Activated CD4-positive, alpha-beta memory T cell treated with anti-CD3 and anti-CD28 coated beads, Interleukin-2, amount 10 ng/mL, durations not matched to agents 7 days and 5 days (primary cell): ENCODE measurements at regions not wholly inside any gene's neighbourhood (a gene's known extent, or its start where the extent isn't known, plus 50 kb on each side); places are given as distances from the start of the nearest gene placed in this dataset.
A peak's percentile ranks its signal among the peaks of the same experiment; 100 is the strongest.

Source experiments
- CTCF ChIA-PET: fragments of 350-600 bp; sonication (Branson Sonifier 250); formaldehyde crosslinking; loops from one replicate; lab custom pipeline; 2021; ENCODE audit warnings: antibody characterized with exemption, inconsistent platforms; lab: Charles Lee
- POLR2A ChIA-PET: fragments of 350-600 bp; sonication (Branson Sonifier 250); formaldehyde crosslinking; loops from one replicate; lab custom pipeline; 2021; ENCODE audit warnings: antibody characterized with exemption; lab: Charles Lee
- DNase-seq: peaks from one replicate; pipeline ENCODE4 v3.0.0-alpha.2; 2020
- H3K27ac Mint-ChIP-seq: one replicate; pipeline ENCODE4 v1.8.0; 2021; ENCODE audit warnings: mild to moderate bottlenecking, mixed read lengths
- H3K27me3 Mint-ChIP-seq: one replicate; pipeline ENCODE4 v1.8.0; 2021; ENCODE audit warnings: mixed read lengths
- H3K36me3 Mint-ChIP-seq: one replicate; pipeline ENCODE4 v1.8.0; 2021; ENCODE audit warnings: low read depth, mixed read lengths
- H3K4me1 Mint-ChIP-seq: one replicate; pipeline ENCODE4 v1.8.0; 2021; ENCODE audit warnings: mixed read lengths
- H3K4me3 Mint-ChIP-seq: one replicate; pipeline ENCODE4 v1.8.0; 2021; ENCODE audit warnings: mild to moderate bottlenecking, mixed read lengths
- H3K9me3 Mint-ChIP-seq: one replicate; pipeline ENCODE4 v1.8.0; 2021; ENCODE audit warnings: mixed read lengths

DNA sequence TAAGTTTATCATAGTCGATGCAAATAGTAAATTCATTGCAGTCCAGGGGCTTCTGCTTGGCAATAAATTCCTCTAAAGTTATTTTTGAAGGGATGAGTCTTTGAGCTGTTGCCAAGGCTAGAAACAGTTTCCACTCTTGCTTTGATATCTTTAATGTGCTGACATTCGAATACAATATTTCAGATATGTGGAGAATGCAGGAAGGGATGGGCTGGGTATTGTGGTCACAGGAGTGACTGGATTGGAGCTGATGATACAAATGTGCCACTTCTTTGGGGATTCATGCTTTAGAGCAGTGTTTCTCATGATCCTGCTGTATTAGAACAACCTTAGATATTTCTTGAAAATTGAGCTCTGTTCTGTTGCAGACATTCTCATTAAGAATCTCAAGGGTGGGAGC lies 139.0 kb downstream of the PRDM13 start:
- Mint-ChIP-seq H3K36me3 (no peaks in the 10 kb centered on the region), H3K4me3 (no peak overlapping the region), H3K27me3 (peaks cover 30% of the 10 kb centered on the region), H3K9me3 (no peaks in the 10 kb centered on the region), H3K4me1 (no peaks in the 10 kb centered on the region), H3K27ac (no peak overlapping the region)
- ChIA-PET CTCF (interaction anchor here (1.0 to 4.1 kb wide), 12 partner anchors 10 to 415 kb away, joined by 3 to 21 read pairs (median 4); no protein-coding TSS in a partner anchor), POLR2A (no interaction called here)
- no peak for DNase-seq

DNA sequence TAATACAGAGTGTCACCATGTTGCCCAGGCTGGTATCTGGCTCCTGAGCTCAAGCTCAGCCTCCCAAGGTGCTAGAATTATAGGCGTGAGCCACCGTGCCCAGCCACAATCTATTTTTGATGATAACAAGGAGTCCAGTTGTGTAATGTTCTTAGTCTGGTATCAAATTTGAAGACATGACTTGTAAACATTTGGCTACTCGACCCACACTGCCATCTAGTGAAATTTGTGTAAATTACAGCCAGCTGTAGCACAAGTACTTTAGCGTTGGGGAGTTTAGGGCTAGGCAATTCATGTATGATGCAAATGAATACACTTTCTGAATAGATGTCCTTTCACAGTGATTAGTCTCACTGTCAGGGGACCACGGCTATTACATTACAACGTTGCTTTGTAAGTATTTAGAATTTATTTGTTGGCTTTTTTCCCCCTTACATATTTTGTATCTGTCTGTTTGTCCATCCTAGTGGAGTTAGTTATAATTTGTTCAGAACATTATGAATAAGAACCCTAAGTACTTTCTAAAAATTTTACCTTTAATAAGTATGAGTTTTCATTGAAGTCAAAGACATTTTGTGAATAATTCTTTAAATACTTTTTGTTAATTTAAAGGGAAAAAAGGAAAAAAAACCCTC lies 139.7 kb downstream of the PRDM13 start:
- peak; percentile 53 for DNase-seq
- no peaks in the 10 kb centered on the region for H3K4me1 Mint-ChIP-seq
- H3K4me3 Mint-ChIP-seq = no peak overlapping the region
- no peaks in the 10 kb centered on the region for H3K9me3 Mint-ChIP-seq
- no peaks in the 10 kb centered on the region for H3K36me3 Mint-ChIP-seq
- CTCF ChIA-PET = interaction anchor here (0.6 to 4.1 kb wide), 16 partner anchors 8 to 416 kb away, joined by 3 to 21 read pairs (median 4); no protein-coding TSS in a partner anchor
- POLR2A ChIA-PET = no interaction called here
- peaks cover 26% of the 10 kb centered on the region for H3K27me3 Mint-ChIP-seq
- no peak overlapping the region for H3K27ac Mint-ChIP-seq

DNA sequence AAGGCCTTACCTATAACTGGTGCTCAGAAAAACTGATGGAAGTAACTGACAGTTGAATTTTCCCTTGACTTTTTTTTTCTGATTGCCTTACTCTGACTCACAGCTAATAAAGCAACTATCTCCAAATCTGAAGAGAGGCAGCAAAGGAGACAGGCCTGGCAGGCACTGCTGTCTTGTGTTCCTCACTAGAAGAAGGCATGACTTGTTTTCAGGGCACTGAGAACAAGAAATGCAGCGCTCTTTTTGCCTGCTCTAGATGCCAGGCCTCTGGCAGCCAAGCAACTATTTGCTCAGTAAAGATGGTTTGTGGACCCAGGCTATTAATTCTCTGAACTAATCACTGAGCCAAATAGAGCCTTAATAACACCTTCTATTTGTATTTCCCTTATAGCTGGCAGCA lies 155.1 kb downstream of the PRDM13 start:
- Mint-ChIP-seq H3K4me3 (no peak overlapping the region), H3K27ac (no peak overlapping the region), H3K36me3 (no peaks in the 10 kb centered on the region), H3K27me3 (peaks cover 12% of the 10 kb centered on the region), H3K9me3 (no peaks in the 10 kb centered on the region), H3K4me1 (no peaks in the 10 kb centered on the region)
- POLR2A ChIA-PET = no interaction called here
- DNase-seq = no peak
- CTCF ChIA-PET = interaction anchor here (1.0 kb wide), 1 partner anchor 15 kb away, joined by 3 read pairs; no protein-coding TSS in a partner anchor

DNA sequence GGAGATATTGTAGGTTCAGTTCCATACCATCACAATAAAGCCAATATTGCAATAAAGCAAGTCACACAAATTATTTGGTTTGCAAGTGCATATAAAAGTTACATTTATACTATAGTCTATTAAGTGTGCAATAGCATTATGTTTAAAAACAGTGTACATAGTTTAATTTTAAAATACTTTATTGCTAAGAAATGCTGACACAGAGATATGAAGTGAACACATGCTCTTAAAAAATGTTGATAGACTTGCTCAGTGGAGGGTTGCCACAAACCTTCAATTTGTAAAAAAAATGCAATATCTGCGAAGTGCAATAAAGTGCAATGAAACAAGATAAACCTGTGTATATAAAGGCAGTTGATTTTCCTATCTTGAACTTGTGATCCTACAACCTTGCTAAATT lies 161.5 kb downstream of the PRDM13 start:
- POLR2A ChIA-PET = no interaction called here
- H3K36me3 Mint-ChIP-seq = no peaks in the 10 kb centered on the region

DNA sequence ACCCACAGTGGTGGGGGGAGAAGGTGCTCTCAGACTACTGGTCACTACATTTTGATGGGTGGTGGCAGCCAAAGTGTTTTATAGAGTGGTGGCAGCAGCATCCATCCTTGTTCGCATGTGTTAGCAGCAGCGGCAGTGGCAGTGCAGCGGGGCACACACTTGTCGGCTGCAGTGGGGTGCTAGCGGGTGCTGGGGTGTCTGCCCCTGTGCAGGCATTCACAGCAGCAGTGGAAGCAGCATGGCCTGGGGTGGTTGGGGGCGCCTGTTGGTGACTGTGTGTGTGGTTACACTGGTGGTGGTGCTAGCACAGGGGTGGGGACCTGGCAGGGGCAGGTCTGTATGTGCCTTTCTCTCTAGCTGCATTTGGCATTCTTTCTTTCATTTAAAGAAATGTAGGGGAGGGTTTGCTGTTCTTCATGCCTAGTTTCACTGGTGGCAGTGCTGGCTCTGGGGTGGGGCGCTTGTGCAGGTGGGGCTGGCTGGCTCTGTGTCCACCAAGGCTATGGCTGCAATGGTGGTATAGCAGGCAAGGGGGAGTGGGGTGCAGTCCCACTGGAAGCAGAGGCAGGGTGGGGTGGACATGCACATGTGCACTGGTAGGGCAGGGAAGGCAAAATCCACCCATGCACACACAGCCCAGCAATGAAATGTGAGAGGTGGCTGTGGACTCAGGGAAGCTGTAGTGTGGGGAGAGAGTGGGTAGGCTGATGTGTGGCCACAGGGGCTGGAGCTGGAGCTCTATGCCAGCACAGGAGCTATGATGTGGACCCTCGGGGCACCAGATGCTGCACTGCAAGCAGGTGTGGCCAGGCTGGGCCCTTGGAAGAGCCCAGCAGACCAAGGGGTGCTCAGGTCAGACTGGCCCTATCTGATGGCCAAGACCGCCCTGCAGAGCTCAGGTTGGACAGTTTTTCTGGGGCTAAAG lies 173.3 kb downstream of the PRDM13 start:
- Mint-ChIP-seq H3K9me3 (no peaks in the 10 kb centered on the region), H3K27me3 (peaks cover 34% of the 10 kb centered on the region), H3K4me1 (no peaks in the 10 kb centered on the region), H3K27ac (no peak overlapping the region), H3K4me3 (no peak overlapping the region), H3K36me3 (no peaks in the 10 kb centered on the region)
- ChIA-PET POLR2A (no interaction called here), CTCF (no interaction called here)
- no peak for DNase-seq

More for the DNA sequence above, 161.5 kb downstream of the PRDM13 start:
- no peak for DNase-seq
- H3K4me1 Mint-ChIP-seq = no peaks in the 10 kb centered on the region
- H3K27me3 Mint-ChIP-seq = peaks cover 9% of the 10 kb centered on the region
- CTCF ChIA-PET = no interaction called here
- H3K4me3 Mint-ChIP-seq = no peak overlapping the region
- H3K9me3 Mint-ChIP-seq = no peaks in the 10 kb centered on the region
- no peak overlapping the region for H3K27ac Mint-ChIP-seq

DNA sequence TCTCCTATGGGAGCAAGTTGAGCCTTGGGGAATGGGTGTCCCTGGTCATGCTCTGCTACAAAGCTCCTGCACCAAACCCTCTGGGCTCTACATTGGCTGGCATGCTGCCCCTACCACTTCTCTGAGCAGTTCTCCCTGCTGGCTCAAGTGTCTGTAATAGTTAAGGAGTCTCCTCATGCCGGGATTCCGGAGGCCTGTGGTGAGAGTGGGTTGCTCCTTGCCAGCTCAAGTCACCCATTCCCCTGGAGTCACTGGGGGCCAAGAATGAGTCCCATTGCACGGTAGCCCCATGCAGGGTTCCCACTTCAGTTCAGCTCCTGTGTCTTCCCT lies 173.9 kb downstream of the PRDM13 start:
- Mint-ChIP-seq H3K27ac (no peak overlapping the region), H3K4me1 (no peaks in the 10 kb centered on the region), H3K36me3 (no peaks in the 10 kb centered on the region), H3K9me3 (no peaks in the 10 kb centered on the region), H3K4me3 (no peak overlapping the region), H3K27me3 (peaks cover 30% of the 10 kb centered on the region)
- ChIA-PET CTCF (no interaction called here), POLR2A (no interaction called here)
- no peak for DNase-seq

DNA sequence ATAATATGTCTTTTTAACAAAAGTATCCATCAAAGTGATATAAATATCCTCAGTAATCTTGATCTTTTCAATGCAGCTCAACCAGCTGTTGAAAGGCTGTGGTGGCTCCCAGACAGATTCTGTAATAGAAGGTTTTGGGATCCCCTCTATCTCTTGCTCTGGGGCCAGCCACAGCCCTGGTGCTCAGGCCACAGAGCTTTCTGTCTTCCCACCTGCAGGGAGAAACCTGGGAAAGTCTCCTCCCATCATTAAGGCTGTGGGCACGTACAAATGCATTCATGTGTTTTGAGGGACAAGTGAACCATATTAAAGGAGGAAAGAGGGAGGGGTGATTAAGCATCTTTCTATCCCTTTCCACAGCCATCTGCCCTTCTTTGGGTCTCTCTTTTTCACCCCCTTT lies 183.1 kb downstream of the PRDM13 start:
- ChIA-PET POLR2A (no interaction called here), CTCF (no interaction called here)
- H3K4me1 Mint-ChIP-seq = no peaks in the 10 kb centered on the region
- peaks cover 18% of the 10 kb centered on the region for H3K27me3 Mint-ChIP-seq
- H3K9me3 Mint-ChIP-seq = no peaks in the 10 kb centered on the region
- DNase-seq = no peak
- no peak overlapping the region for H3K27ac Mint-ChIP-seq
- H3K36me3 Mint-ChIP-seq = no peaks in the 10 kb centered on the region
- no peak overlapping the region for H3K4me3 Mint-ChIP-seq

DNA sequence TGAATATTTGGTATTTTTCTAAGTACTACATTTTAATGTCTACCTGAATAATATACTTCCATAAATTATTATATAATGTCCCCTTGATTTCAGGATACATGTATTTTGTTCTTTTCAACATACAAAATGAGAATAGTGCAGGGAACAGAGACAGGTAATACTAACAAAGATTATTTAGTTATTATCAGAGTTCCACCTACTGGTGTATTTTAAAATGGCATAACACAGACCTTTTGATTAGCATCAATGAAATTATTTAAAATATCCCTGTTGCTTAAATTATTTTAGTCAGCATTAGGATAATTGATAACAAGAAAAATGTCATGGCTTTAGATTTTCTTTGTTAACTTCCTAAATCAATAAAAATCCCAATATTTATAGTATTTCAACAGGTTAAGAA lies 184.0 kb downstream of the PRDM13 start:
- no peaks in the 10 kb centered on the region for H3K9me3 Mint-ChIP-seq
- H3K36me3 Mint-ChIP-seq = no peaks in the 10 kb centered on the region
- ChIA-PET POLR2A (no interaction called here), CTCF (interaction anchor here (0.9 kb wide), 1 partner anchor 202 kb away, joined by 3 read pairs; no protein-coding TSS in a partner anchor)
- no peak for DNase-seq
- peaks cover 16% of the 10 kb centered on the region for H3K27me3 Mint-ChIP-seq
- H3K27ac Mint-ChIP-seq = no peak overlapping the region
- no peak overlapping the region for H3K4me3 Mint-ChIP-seq
- H3K4me1 Mint-ChIP-seq = no peaks in the 10 kb centered on the region

DNA sequence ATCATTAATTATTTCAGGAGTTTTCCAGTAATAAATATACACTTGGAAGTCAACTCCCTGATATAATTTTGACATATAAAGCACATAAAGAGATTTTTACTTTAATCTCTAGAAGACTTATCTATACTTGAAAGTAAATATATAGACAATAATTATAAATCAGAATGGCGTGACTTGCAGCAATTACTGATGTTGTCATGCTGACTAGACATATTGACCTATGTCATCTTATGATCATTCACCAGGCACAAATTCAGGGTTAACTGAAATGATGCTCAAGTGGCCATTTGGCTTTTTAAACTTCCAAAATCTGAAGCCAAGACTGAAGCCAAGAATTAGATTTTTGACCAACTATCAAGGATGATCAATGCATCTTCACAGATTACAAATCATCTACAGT lies 192.2 kb downstream of the MCHR2 start:
- ChIA-PET CTCF (no interaction called here), POLR2A (no interaction called here)
- Mint-ChIP-seq H3K4me1 (no peaks in the 10 kb centered on the region), H3K4me3 (no peak overlapping the region), H3K36me3 (no peaks in the 10 kb centered on the region), H3K27me3 (peaks cover 3% of the 10 kb centered on the region), H3K9me3 (no peaks in the 10 kb centered on the region), H3K27ac (no peak overlapping the region)
- no peak for DNase-seq

DNA sequence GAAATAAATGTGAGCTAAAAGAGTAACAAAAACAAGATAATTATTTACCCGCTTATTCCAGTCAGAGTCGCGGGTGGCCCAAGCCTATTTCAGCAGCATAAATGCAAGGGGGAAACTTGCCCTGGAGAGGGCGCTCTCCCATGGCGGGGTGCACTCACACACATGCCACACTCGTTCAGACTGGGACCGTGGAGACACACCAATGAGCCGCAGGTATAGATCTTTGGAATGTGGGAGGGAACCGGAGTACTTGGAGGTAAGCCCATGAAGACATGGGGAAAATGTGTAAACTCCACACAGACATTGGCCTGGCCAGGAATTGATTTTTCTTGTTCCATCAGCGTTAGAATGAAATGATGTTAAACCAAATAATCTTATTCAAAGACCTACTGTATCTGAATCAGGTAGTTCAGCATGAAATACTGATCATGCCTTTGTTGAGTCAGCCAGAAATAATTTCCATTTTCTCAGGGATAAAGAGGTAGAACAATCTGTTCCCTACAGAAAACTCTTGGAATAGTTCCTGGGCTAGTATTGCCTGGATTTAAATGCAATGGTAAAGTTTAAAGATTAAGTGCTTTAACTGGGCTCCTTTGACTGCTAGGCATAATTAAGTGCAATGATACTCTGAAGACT lies 191.5 kb downstream of the MCHR2 start:
- POLR2A ChIA-PET = no interaction called here
- H3K4me3 Mint-ChIP-seq = no peak overlapping the region
- no peaks in the 10 kb centered on the region for H3K4me1 Mint-ChIP-seq
- CTCF ChIA-PET = no interaction called here
- H3K9me3 Mint-ChIP-seq = no peaks in the 10 kb centered on the region
- H3K27me3 Mint-ChIP-seq = peaks cover 3% of the 10 kb centered on the region
- no peak overlapping the region for H3K27ac Mint-ChIP-seq
- no peak for DNase-seq
- H3K36me3 Mint-ChIP-seq = no peaks in the 10 kb centered on the region

DNA sequence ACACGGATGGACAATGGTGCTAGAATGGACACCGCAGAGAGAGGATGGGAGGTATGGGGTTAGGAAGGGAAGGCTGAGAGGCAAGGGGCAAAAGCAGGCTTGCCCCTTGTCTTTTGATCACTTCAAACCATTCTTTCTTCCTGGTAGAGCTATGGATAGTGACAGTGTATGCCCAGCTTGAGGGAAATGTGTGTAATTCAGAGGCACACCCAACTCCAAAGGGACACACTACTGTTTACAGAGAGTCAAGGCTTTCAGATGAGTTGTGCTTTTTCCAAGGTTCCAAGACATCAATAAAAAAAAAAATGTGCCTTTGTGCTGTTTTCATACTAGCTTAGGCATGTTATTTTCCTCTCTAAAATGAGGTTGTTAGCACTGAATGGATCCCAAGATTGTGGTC lies 185.0 kb downstream of the MCHR2 start:
- ChIA-PET CTCF (interaction anchor here (0.5 kb wide), 1 partner anchor 545 kb away, joined by 3 read pairs; no protein-coding TSS in a partner anchor), POLR2A (no interaction called here)
- no peak for DNase-seq
- H3K27me3 Mint-ChIP-seq = peaks cover 23% of the 10 kb centered on the region
- H3K9me3 Mint-ChIP-seq = no peaks in the 10 kb centered on the region
- no peak overlapping the region for H3K4me3 Mint-ChIP-seq
- no peaks in the 10 kb centered on the region for H3K4me1 Mint-ChIP-seq
- no peaks in the 10 kb centered on the region for H3K36me3 Mint-ChIP-seq
- H3K27ac Mint-ChIP-seq = no peak overlapping the region

DNA sequence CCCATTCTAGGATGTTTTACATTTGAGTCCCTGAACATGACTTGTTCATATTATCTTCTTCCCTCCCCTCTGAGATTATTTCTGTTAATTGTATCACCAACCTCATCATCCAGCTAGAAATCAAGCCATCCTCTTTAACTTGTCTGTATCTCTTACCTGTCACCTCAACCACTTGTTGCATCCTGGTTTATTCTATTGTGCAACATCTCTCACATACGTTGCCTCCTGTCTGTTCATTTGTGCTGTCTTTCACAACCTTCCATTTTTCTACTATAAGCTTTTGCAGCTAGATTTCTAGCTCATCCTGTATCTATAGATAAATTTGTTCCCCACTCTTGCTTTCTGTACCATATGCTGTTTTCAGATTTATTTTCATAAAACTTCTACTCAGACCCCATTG lies 183.7 kb downstream of the MCHR2 start:
- no peak overlapping the region for H3K4me3 Mint-ChIP-seq
- CTCF ChIA-PET = interaction anchor here (0.6 kb wide), 1 partner anchor 365 kb away, joined by 3 read pairs; no protein-coding TSS in a partner anchor
- peaks cover 23% of the 10 kb centered on the region for H3K27me3 Mint-ChIP-seq

DNA sequence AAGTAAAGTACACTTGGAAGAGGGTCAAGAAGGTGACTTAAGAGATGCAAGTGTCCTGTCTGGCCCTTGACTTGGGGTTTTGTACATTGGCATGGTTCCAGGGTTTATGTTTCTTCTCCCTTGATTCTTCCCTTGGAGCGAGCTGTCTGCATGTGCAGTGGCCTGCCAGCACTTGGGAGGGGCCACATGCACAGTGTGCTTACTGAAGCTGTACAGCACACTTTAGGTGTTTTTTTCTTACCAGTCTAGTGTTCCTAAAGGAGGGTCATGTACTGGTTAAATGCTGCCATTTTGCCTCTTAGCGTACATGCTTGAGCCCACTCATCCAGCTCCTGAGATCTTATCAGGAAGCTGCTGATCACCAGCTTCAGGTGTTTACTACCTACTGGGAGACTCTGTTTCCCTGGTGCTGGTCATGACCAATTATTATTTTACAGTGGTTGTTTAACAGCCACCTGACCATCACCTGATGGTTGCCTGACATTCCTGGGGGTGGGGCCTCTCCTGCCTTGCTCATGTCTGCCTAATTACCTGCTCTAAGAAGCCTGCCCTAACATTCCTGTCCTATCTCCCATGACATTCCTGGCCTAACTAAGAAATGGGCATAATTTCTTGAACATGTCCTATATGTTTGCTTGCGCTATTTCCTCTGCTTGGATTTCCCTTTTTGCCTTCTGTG lies 182.9 kb downstream of the MCHR2 start:
- no peak for DNase-seq
- Mint-ChIP-seq H3K27me3 (peaks cover 23% of the 10 kb centered on the region), H3K9me3 (no peaks in the 10 kb centered on the region), H3K4me3 (no peak overlapping the region), H3K4me1 (no peaks in the 10 kb centered on the region), H3K27ac (no peak overlapping the region), H3K36me3 (no peaks in the 10 kb centered on the region)
- ChIA-PET POLR2A (no interaction called here), CTCF (no interaction called here)

More for the DNA sequence above, 183.7 kb downstream of the MCHR2 start:
- Mint-ChIP-seq H3K4me1 (no peaks in the 10 kb centered on the region), H3K9me3 (no peaks in the 10 kb centered on the region), H3K27ac (no peak overlapping the region), H3K36me3 (no peaks in the 10 kb centered on the region)
- POLR2A ChIA-PET = no interaction called here
- DNase-seq = no peak
